IPS-20b (cell line): ENCODE measurements at regions not wholly inside any gene's neighbourhood (a gene's known extent, or its start where the extent isn't known, plus 50 kb on each side); places are given as distances from the start of the nearest gene placed in this dataset.
A peak's percentile ranks its signal among the peaks of the same experiment; 100 is the strongest.

Experiments
- H3K27ac ChIP-seq: one replicate; pipeline ENCODE4 v1.5.1; 2013; ENCODE audit warnings: low read length
- H3K27me3 ChIP-seq: 2 replicates; pipeline ENCODE4 v1.6.1; 2013; ENCODE audit warnings: mild to moderate bottlenecking, low read length, inconsistent platforms; ENCODE audit not compliant: insufficient read depth
- H3K36me3 ChIP-seq: 2 replicates; pipeline ENCODE4 v1.6.1; 2013; ENCODE audit warnings: low read depth, mild to moderate bottlenecking, inconsistent platforms, low read length, moderate library complexity; ENCODE audit not compliant: insufficient read depth
- H3K4me1 ChIP-seq: 2 replicates; pipeline ENCODE4 v1.6.1; 2013; ENCODE audit warnings: mild to moderate bottlenecking, control low read depth, inconsistent platforms, low read length, moderate library complexity; ENCODE audit not compliant: insufficient read depth
- H3K4me3 ChIP-seq: 2 replicates; pipeline ENCODE4 v1.5.1; 2013; ENCODE audit warnings: mild to moderate bottlenecking, low read length, inconsistent platforms
- H3K9ac ChIP-seq: 2 replicates; pipeline ENCODE4 v1.6.1; 2013; ENCODE audit warnings: low read depth, mild to moderate bottlenecking, inconsistent platforms, low read length, moderate library complexity
- H3K9me3 ChIP-seq: 2 replicates; pipeline ENCODE4 v1.6.1; 2013; ENCODE audit warnings: mild to moderate bottlenecking, low read depth, low read length, inconsistent platforms; ENCODE audit not compliant: insufficient read depth

- Histone ChIP-seq H3K4me1 (peaks cover 10% of the 10 kb centered on the region; the same call in 1 of the 2 replicates), H3K36me3 (peaks cover 29% of the 10 kb centered on the region), H3K27ac (no peak overlapping the region), H3K9ac (no peak overlapping the region), H3K9me3 (peaks cover 9% of the 10 kb centered on the region), H3K4me3 (no peak overlapping the region), H3K27me3 (no peaks in the 10 kb centered on the region)
These were observed 279.1 kb downstream of the PRL start for GRCh38 chr6:22017766-22018165.

GRCh38 chr6:22019857-22020256 lies 277.0 kb downstream of the PRL start:
- Histone ChIP-seq H3K9ac (no peak overlapping the region), H3K9me3 (peaks cover 9% of the 10 kb centered on the region), H3K27me3 (no peaks in the 10 kb centered on the region), H3K4me3 (no peak overlapping the region), H3K27ac (no peak overlapping the region), H3K4me1 (peaks cover 12% of the 10 kb centered on the region; the same call in 1 of the 2 replicates), H3K36me3 (peaks cover 35% of the 10 kb centered on the region)

GRCh38 chr6:22020299-22021003 lies 276.4 kb downstream of the PRL start:
- Histone ChIP-seq H3K27ac (no peak overlapping the region), H3K27me3 (no peaks in the 10 kb centered on the region), H3K9ac (no peak overlapping the region), H3K9me3 (peaks cover 9% of the 10 kb centered on the region), H3K4me1 (peaks cover 17% of the 10 kb centered on the region; the same call in 1 of the 2 replicates), H3K4me3 (no peak overlapping the region), H3K36me3 (peaks cover 35% of the 10 kb centered on the region)

GRCh38 chr6:22021966-22022365 lies 274.9 kb downstream of the PRL start:
- H3K27ac ChIP-seq = no peak overlapping the region
- H3K27me3 ChIP-seq = no peaks in the 10 kb centered on the region
- H3K9ac ChIP-seq = no peak overlapping the region
- H3K4me1 ChIP-seq = peaks cover 32% of the 10 kb centered on the region
- H3K36me3 ChIP-seq = peaks cover 35% of the 10 kb centered on the region
- no peak overlapping the region for H3K4me3 ChIP-seq
- H3K9me3 ChIP-seq = peaks cover 9% of the 10 kb centered on the region

DNA sequence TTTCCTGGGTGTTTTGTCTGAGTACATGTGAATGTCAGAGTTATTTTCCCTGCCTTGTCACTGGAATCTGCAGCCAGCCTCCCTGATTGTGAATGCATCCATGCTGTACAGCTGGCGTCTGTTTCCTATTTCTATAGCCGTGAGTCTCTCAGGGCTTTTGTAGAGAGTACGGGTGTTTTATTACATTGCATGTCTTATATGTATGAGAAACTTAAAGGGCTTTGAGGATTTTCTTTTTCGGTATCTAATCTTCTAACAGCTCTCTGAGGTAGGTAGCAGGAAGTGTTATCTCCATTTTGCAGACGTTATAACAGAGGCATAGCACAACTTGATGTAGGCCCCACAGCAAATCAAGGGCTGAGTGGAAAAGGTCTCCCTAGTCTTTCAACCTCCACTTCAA lies 272.9 kb downstream of the PRL start:
- Histone ChIP-seq H3K4me3 (no peak overlapping the region), H3K4me1 (peaks cover 34% of the 10 kb centered on the region), H3K27ac (peak overlapping the region; percentile 2), H3K9ac (no peak overlapping the region), H3K36me3 (peaks cover 38% of the 10 kb centered on the region), H3K9me3 (peaks cover 9% of the 10 kb centered on the region), H3K27me3 (no peaks in the 10 kb centered on the region)

DNA sequence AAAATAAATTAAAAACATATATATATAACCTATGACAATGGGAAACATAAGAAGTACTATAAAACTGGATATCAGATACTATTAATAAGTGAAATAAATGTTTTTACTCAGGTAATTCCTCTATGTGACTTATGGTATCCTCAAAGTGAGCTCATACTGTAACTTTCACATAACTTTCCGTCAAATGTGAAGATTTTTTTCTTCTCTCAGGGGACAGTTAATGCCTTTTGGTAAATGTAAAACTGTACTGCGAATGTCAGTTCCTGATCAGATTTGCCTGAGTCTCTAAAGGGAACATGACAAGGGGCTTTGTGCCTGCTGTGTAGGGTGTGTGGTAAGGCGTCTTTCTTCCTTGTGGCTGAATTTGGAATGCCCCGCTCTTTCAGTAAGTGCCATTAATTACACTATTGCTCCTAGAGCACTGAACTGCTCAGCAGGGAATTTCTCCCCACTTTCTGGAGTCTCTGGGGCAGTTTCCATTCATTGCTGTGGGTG lies 271.8 kb downstream of the PRL start:
- H3K4me1 ChIP-seq = peaks cover 31% of the 10 kb centered on the region
- no peaks in the 10 kb centered on the region for H3K27me3 ChIP-seq
- H3K27ac ChIP-seq = peak overlapping the region; percentile 15
- peak overlapping the region; percentile 30; the same call in 1 of the 2 replicates for H3K9ac ChIP-seq
- peak overlapping the region; percentile 49; the same call in 1 of the 2 replicates for H3K4me3 ChIP-seq
- peaks cover 42% of the 10 kb centered on the region for H3K36me3 ChIP-seq
- peaks cover 9% of the 10 kb centered on the region for H3K9me3 ChIP-seq

- Histone ChIP-seq H3K36me3 (peaks cover 36% of the 10 kb centered on the region), H3K4me3 (peak overlapping the region; percentile 49; the same call in 1 of the 2 replicates), H3K9ac (peak overlapping the region; percentile 30; the same call in 1 of the 2 replicates), H3K4me1 (peaks cover 31% of the 10 kb centered on the region), H3K27ac (peak overlapping the region; percentile 15), H3K27me3 (no peaks in the 10 kb centered on the region), H3K9me3 (peaks cover 9% of the 10 kb centered on the region)
These were observed 271.2 kb downstream of the PRL start for GRCh38 chr6:22025468-22026163.

- H3K27ac ChIP-seq = peak overlapping the region; percentile 15
- H3K9me3 ChIP-seq = peaks cover 8% of the 10 kb centered on the region
- H3K27me3 ChIP-seq = no peaks in the 10 kb centered on the region
- H3K36me3 ChIP-seq = peaks cover 30% of the 10 kb centered on the region
- peak overlapping the region; percentile 30; the same call in 1 of the 2 replicates for H3K9ac ChIP-seq
- H3K4me1 ChIP-seq = peaks cover 31% of the 10 kb centered on the region
- H3K4me3 ChIP-seq = 0 out of 2 replicates have a peak overlapping the region, but pooled peaks have one; percentile 49
These were observed 270.6 kb downstream of the PRL start for GRCh38 chr6:22026164-22026678.

DNA sequence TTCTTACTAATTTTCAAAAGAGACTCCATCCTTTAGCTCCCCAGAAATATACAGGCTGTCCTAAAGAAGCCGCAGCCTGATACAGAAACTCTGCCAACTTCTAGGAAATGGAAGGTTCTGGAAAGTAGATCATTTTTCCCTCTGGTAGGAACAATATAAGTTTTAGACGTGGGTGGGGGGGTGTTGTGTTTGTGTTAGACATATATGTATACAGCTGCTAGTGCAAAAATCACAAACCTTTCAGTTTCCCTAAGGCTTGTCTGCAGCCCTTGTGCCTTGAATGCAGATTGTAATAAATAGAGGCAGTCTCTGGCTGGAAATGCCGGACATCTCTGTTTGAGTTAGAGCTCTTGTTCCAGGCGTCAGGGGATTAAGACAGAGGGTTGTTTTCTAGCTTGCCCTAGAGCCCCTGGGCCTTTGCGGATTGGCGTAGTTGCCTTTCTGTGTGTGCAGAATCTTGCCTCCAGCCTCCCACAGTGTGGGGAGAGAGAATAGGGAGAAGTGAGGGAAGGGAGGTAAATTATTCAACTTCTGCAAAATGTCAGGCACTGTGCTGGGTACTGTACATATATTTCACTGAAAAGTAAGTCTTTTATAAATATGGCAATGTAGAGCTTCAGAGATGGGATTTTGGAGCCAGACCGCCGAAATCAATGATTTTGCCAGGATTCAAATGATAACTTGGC lies 269.7 kb downstream of the PRL start:
- peaks cover 24% of the 10 kb centered on the region for H3K36me3 ChIP-seq
- no peaks in the 10 kb centered on the region for H3K27me3 ChIP-seq
- no peak overlapping the region for H3K4me3 ChIP-seq
- H3K4me1 ChIP-seq = peaks cover 31% of the 10 kb centered on the region
- H3K9me3 ChIP-seq = no peaks in the 10 kb centered on the region
- peak overlapping the region; percentile 30; the same call in 1 of the 2 replicates for H3K9ac ChIP-seq
- peak overlapping the region; percentile 5 for H3K27ac ChIP-seq

GRCh38 chr6:22028403-22029090 lies 268.3 kb downstream of the PRL start:
- no peak overlapping the region for H3K4me3 ChIP-seq
- H3K4me1 ChIP-seq = peaks cover 31% of the 10 kb centered on the region
- no peak overlapping the region for H3K27ac ChIP-seq
- no peaks in the 10 kb centered on the region for H3K27me3 ChIP-seq
- no peak overlapping the region for H3K9ac ChIP-seq
- no peaks in the 10 kb centered on the region for H3K9me3 ChIP-seq
- H3K36me3 ChIP-seq = peaks cover 16% of the 10 kb centered on the region; the same call in 1 of the 2 replicates

DNA sequence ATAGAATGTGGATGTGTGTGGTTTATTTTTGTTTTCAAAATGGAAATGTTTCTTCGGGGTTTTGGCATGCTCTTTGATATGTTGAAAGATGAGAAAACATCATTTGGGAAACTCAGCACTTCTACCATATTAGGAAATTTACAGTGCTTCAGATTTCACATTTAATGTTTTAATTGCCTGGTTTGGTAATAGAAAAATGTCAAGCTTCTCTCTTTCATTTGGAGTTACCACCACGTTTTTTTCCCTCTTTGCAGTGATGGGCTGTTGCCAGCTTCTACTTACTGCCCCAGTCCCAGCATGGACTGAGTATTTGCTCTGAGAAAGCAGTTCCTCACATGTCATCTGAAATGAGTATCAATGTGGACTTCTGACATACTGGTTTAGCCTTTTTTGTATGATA lies 267.7 kb downstream of the PRL start:
- peaks cover 12% of the 10 kb centered on the region; the same call in 1 of the 2 replicates for H3K36me3 ChIP-seq
- no peak overlapping the region for H3K27ac ChIP-seq
- H3K27me3 ChIP-seq = no peaks in the 10 kb centered on the region
- peaks cover 31% of the 10 kb centered on the region for H3K4me1 ChIP-seq
- no peak overlapping the region for H3K9ac ChIP-seq
- H3K9me3 ChIP-seq = no peaks in the 10 kb centered on the region
- H3K4me3 ChIP-seq = no peak overlapping the region
